ENCODE measurements at regions not wholly inside any gene's neighbourhood (a gene's known extent, or its start where the extent isn't known, plus 50 kb on each side); places are given as distances from the start of the nearest gene placed in this dataset.

- no peak overlapping the region for H3K4me3 ChIP-seq (replicated peaks in 1 of 2; ENCODE audit: low read depth in 2 of 2, low read length in 2 of 2)
- TF ChIP-seq CTCF (IDR thresholded peaks at IDR 0.05; ENCODE audit: low read depth, low read length), result no peak
- no peak for DNase-seq (ENCODE audit: low read depth in 2 of 2)
Observed at GRCh38 chr10:6980353-6980752, 400.3 kb upstream of the PRKCQ start.

GRCh38 chr10:6979371-6979770 is 399.3 kb upstream of the PRKCQ start:
- no peak overlapping the region for H3K4me3 ChIP-seq (replicated peaks in 1 of 2; ENCODE audit: low read depth in 2 of 2, low read length in 2 of 2)
- no peak for TF ChIP-seq CTCF (IDR thresholded peaks at IDR 0.05; ENCODE audit: low read depth, low read length)
- DNase-seq (ENCODE audit: low read depth in 2 of 2), result no peak

GRCh38 chr10:6978187-6978627 is 398.1 kb upstream of the PRKCQ start:
- no peak for DNase-seq (ENCODE audit: low read depth in 2 of 2)
- H3K4me3 ChIP-seq (replicated peaks in 1 of 2; ENCODE audit: low read depth in 2 of 2, low read length in 2 of 2), result no peak overlapping the region
- no peak for TF ChIP-seq CTCF (IDR thresholded peaks at IDR 0.05; ENCODE audit: low read depth, low read length)

- TF ChIP-seq CTCF (IDR thresholded peaks at IDR 0.05; ENCODE audit: low read depth, low read length), result no peak
- no peak overlapping the region for H3K4me3 ChIP-seq (replicated peaks in 1 of 2; ENCODE audit: low read depth in 2 of 2, low read length in 2 of 2)
Observed at GRCh38 chr10:6977398-6978186, 397.5 kb upstream of the PRKCQ start.

GRCh38 chr10:6973899-6974298 is 393.8 kb upstream of the PRKCQ start:
- no peak overlapping the region for H3K4me3 ChIP-seq (replicated peaks in 1 of 2; ENCODE audit: low read depth in 2 of 2, low read length in 2 of 2)
- TF ChIP-seq CTCF (IDR thresholded peaks at IDR 0.05; ENCODE audit: low read depth, low read length), result no peak
- no peak for DNase-seq (ENCODE audit: low read depth in 2 of 2)

More at GRCh38 chr10:6977398-6978186, 397.5 kb upstream of the PRKCQ start:
- no peak for DNase-seq (ENCODE audit: low read depth in 2 of 2)

- H3K4me3 ChIP-seq (replicated peaks in 1 of 2; ENCODE audit: low read depth in 2 of 2, low read length in 2 of 2), result no peak overlapping the region
- TF ChIP-seq CTCF (IDR thresholded peaks at IDR 0.05; ENCODE audit: low read depth, low read length), result no peak
- no peak for DNase-seq (ENCODE audit: low read depth in 2 of 2)
Observed at GRCh38 chr10:6972226-6972625, 392.1 kb upstream of the PRKCQ start.

Data from cardiac fibroblast (primary cell).